22Rv1 (cell line): ENCODE measurements at regions not wholly inside any gene's neighbourhood (a gene's known extent, or its start where the extent isn't known, plus 50 kb on each side); places are given as distances from the start of the nearest gene placed in this dataset.

ENCODE experiments used
- CTCF ChIP-seq: fragments of 450-650 bp; IDR thresholded peaks from 2 replicates; pipeline ENCODE4 v1.5.1; 2017; ENCODE audit warnings: mild to moderate bottlenecking
- ZFX ChIP-seq: fragments of 450-650 bp; IDR thresholded peaks from 2 replicates; pipeline ENCODE4 v1.6.1; 2017; ENCODE audit warnings: antibody characterized with exemption, borderline replicate concordance

- TF ChIP-seq CTCF (peak; percentile 68), ZFX (no peak)
Measured at GRCh38 chr4:138522366-138522765, 280.2 kb upstream of the SLC7A11 start.
